A549 (cell line): ENCODE measurements at regions not wholly inside any gene's neighbourhood (a gene's known extent, or its start where the extent isn't known, plus 50 kb on each side); places are given as distances from the start of the nearest gene placed in this dataset.

Experiments used
- BHLHE40 ChIP-seq: IDR thresholded peaks from 2 replicates; pipeline ENCODE4 v1.6.1; 2012; ENCODE audit warnings: low read depth, low read length, inconsistent platforms
- CHD2 ChIP-seq: fragments of 150-350 bp; IDR thresholded peaks from 2 replicates; pipeline ENCODE4 v1.6.1; 2014; ENCODE audit warnings: low read length; ENCODE audit not compliant: partially characterized antibody
- FOSL2 ChIP-seq, 2 experiments: fragments of 450-650 bp in 1 of 2; fragments of >200 bp in 1 of 2; sonication (Bioruptor Twin) in 1 of 2; formaldehyde crosslinking; IDR thresholded peaks; 2 replicates each; pipeline versions ENCODE4 v1.5.0 to v1.6.1; 2016 to 2020; ENCODE audit warnings: mild to moderate bottlenecking in 1 of 2, moderate library complexity in 1 of 2
- MAFK ChIP-seq: fragments of 450-650 bp; IDR thresholded peaks from 2 replicates; pipeline ENCODE4 v1.6.1; 2014; ENCODE audit not compliant: partially characterized antibody
- MAZ ChIP-seq: fragments of 150-350 bp; IDR thresholded peaks from 2 replicates; pipeline ENCODE4 v1.6.1; 2014; ENCODE audit warnings: antibody characterized with exemption, low read depth, low read length, borderline replicate concordance
- NPAS2 ChIP-seq: fragments of 250-450 bp; sonication (Bioruptor Pico); IDR thresholded peaks from 2 replicates; pipeline ENCODE4 v1.8.0; 2022; ENCODE audit warnings: mild to moderate bottlenecking, moderate library complexity, borderline replicate concordance
- PHF8 ChIP-seq: fragments of 200-600 bp; sonication (generic); IDR thresholded peaks from 2 replicates; pipeline ENCODE4 v1.6.1; 2016; ENCODE audit warnings: low read depth, mild to moderate bottlenecking, antibody characterized with exemption, moderate library complexity, borderline replicate concordance
- POLR2A ChIP-seq: IDR thresholded peaks from 2 replicates; pipeline ENCODE4 v1.6.1; 2012; ENCODE audit warnings: mild to moderate bottlenecking, low read length
- RAD21 ChIP-seq, 2 experiments: fragments of >200 bp in 1 of 2; sonication (Bioruptor Twin) in 1 of 2; formaldehyde crosslinking in 1 of 2; IDR thresholded peaks in 1 of 2; conservative IDR thresholded peaks in 1 of 2; 2 replicates in 1 of 2; 3 replicates in 1 of 2; pipeline ENCODE4 v1.6.1; 2012 to 2018; ENCODE audit warnings: inconsistent platforms in 1 of 2
- ZFP36 ChIP-seq: fragments of 450-650 bp; IDR thresholded peaks from 2 replicates; pipeline ENCODE4 v1.6.1; 2014; ENCODE audit warnings: borderline replicate concordance; ENCODE audit not compliant: partially characterized antibody
- TF ChIP-seq, protein P1 (sequence below): fragments of >200 bp; sonication (Bioruptor Twin); formaldehyde crosslinking; IDR thresholded peaks from 3 replicates; pipeline ENCODE4 v1.5.1; 2016
- TF ChIP-seq, protein P2 (sequence below): fragments of 250-450 bp; sonication (Bioruptor Pico); IDR thresholded peaks from 2 replicates; pipeline ENCODE4 v1.5.0; 2020; ENCODE audit warnings: low read depth, mild to moderate bottlenecking, moderate library complexity
- TF ChIP-seq, protein P3 (sequence below): fragments of 200-600 bp; sonication (generic); IDR thresholded peaks from 2 replicates; pipeline ENCODE4 v1.6.1; 2016; ENCODE audit warnings: antibody characterized with exemption, mild to moderate bottlenecking, moderate library complexity
- TF ChIP-seq, protein P4 (sequence below): IDR thresholded peaks from 2 replicates; pipeline ENCODE4 v1.6.1; 2012

DNA sequence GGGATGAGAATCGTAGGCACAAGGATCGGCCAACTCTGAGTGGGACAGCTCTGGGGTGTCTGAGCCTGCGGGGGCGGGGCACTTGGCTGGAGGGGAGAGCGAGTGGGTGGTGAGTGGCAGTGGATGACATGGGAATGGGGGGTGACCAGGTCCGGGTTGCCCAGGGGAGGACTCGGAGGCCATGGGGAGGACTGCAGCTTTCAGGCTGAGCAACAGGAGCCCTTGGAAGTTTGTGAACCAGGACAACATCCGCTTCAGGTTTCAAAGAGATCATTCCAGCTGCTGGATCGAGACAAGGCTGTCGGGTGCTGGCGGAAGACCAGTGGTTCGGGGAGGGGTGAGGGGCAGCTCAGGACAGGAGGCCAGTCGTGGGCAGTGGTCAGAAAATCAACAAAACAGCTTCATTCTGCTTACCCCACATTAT lies 124.4 kb upstream of the IRF2BP2 start:
- TF ChIP-seq POLR2A (no peak), CHD2 (no peak), MAFK (no peak), ZFP36 (no peak), MAZ (no peak), NPAS2 (CRISPR knock-in tag) (no peak), FOSL2 (IDR thresholded peaks at IDR 0.05) (no peak), FOSL2 (CRISPR knock-in tag; IDR thresholded peaks at IDR 0.05) (no peak), BHLHE40 (no peak), RAD21 (conservative IDR thresholded peaks at IDR 0.05 in 1 of 2, IDR thresholded peaks at IDR 0.05 in 1 of 2) (no peak), PHF8 (no peak)
- TF ChIP-seq, protein P1, sequence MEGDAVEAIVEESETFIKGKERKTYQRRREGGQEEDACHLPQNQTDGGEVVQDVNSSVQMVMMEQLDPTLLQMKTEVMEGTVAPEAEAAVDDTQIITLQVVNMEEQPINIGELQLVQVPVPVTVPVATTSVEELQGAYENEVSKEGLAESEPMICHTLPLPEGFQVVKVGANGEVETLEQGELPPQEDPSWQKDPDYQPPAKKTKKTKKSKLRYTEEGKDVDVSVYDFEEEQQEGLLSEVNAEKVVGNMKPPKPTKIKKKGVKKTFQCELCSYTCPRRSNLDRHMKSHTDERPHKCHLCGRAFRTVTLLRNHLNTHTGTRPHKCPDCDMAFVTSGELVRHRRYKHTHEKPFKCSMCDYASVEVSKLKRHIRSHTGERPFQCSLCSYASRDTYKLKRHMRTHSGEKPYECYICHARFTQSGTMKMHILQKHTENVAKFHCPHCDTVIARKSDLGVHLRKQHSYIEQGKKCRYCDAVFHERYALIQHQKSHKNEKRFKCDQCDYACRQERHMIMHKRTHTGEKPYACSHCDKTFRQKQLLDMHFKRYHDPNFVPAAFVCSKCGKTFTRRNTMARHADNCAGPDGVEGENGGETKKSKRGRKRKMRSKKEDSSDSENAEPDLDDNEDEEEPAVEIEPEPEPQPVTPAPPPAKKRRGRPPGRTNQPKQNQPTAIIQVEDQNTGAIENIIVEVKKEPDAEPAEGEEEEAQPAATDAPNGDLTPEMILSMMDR: no peak
- TF ChIP-seq, protein P2, sequence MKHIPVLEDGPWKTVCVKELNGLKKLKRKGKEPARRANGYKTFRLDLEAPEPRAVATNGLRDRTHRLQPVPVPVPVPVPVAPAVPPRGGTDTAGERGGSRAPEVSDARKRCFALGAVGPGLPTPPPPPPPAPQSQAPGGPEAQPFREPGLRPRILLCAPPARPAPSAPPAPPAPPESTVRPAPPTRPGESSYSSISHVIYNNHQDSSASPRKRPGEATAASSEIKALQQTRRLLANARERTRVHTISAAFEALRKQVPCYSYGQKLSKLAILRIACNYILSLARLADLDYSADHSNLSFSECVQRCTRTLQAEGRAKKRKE (CRISPR knock-in tag): no peak
- TF ChIP-seq, protein P3, sequence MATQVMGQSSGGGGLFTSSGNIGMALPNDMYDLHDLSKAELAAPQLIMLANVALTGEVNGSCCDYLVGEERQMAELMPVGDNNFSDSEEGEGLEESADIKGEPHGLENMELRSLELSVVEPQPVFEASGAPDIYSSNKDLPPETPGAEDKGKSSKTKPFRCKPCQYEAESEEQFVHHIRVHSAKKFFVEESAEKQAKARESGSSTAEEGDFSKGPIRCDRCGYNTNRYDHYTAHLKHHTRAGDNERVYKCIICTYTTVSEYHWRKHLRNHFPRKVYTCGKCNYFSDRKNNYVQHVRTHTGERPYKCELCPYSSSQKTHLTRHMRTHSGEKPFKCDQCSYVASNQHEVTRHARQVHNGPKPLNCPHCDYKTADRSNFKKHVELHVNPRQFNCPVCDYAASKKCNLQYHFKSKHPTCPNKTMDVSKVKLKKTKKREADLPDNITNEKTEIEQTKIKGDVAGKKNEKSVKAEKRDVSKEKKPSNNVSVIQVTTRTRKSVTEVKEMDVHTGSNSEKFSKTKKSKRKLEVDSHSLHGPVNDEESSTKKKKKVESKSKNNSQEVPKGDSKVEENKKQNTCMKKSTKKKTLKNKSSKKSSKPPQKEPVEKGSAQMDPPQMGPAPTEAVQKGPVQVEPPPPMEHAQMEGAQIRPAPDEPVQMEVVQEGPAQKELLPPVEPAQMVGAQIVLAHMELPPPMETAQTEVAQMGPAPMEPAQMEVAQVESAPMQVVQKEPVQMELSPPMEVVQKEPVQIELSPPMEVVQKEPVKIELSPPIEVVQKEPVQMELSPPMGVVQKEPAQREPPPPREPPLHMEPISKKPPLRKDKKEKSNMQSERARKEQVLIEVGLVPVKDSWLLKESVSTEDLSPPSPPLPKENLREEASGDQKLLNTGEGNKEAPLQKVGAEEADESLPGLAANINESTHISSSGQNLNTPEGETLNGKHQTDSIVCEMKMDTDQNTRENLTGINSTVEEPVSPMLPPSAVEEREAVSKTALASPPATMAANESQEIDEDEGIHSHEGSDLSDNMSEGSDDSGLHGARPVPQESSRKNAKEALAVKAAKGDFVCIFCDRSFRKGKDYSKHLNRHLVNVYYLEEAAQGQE: no peak
- TF ChIP-seq, protein P4, sequence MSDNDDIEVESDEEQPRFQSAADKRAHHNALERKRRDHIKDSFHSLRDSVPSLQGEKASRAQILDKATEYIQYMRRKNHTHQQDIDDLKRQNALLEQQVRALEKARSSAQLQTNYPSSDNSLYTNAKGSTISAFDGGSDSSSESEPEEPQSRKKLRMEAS: no peak
